ENCODE measurements at regions not wholly inside any gene's neighbourhood (a gene's known extent, or its start where the extent isn't known, plus 50 kb on each side); places are given as distances from the start of the nearest gene placed in this dataset.
"Not testable (repeated sequence)": the region's sequence is repeated elsewhere in the genome, so short reads cannot be mapped to it uniquely, and the experiment has no call there.

DNA sequence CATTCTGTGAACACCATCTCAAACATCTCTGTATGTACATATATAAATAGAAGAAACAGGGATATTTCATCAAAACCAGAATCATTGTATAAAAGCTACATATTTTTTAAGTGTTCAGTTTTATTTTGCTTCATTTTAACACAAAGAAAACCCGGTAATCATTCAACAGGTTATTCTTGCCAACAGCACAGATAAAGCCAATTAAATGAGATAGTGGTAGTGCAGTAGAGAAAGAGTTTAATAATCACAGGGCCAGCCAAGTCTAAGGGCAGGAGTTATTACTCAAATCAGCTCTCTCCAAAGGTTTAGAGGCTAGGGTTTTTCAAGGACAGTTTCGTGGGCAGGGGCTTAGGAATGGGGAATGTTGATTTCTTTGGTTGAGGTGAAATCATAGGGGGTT lies 261.0 kb upstream of the KIF2A start:
- DNase-seq: no peak

GRCh38 chr5:62046191-62046590 lies 259.8 kb upstream of the KIF2A start:
- DNase-seq: no peak

GRCh38 chr5:62051747-62052146 lies 254.3 kb upstream of the KIF2A start:
- no peak for DNase-seq

DNA sequence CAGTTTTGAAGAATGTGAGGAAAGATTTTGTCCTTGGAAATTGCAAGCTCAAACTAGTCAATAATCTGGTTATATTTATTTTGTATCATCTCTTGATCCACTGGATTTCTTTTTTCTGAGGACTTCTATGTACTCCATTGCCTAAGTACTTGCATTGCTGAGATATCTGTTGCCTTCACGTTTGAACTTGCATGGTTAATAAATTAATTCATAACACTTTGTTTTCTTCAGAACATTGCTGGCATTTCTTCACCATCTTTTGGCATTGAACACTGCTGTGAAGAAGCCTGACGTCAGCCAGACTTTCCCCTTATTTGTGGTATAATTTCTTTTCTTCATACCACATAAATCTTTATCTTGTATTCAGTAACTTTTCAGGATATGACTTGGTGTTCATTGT lies 246.0 kb upstream of the KIF2A start:
- DNase-seq: no peak

GRCh38 chr5:62065050-62065449 lies 241.0 kb upstream of the KIF2A start:
- DNase-seq: no peak

GRCh38 chr5:62066761-62067277 lies 239.2 kb upstream of the KIF2A start:
- no peak for DNase-seq

GRCh38 chr5:62068554-62068953 lies 237.5 kb upstream of the KIF2A start:
- no peak for DNase-seq

DNA sequence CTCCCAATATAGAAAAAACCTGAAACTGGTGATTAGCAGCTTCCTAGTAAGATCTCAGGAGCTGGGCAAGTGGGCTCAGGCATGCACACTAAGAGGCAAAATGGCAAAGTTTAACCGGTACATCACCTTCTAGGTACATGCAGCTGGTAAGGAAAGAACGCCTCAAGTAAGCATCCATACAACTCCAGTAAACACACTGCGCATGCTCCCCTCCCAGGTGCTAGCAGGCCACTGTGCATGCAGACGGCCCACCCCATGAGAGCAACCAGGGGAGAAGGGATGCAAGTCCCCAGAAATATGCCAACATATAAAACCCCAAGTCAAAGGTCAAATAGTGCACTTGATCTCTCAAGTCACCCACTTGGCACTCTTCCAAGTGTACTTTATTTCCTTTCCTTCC lies 228.6 kb upstream of the KIF2A start:
- DNase-seq: no peak

DNA sequence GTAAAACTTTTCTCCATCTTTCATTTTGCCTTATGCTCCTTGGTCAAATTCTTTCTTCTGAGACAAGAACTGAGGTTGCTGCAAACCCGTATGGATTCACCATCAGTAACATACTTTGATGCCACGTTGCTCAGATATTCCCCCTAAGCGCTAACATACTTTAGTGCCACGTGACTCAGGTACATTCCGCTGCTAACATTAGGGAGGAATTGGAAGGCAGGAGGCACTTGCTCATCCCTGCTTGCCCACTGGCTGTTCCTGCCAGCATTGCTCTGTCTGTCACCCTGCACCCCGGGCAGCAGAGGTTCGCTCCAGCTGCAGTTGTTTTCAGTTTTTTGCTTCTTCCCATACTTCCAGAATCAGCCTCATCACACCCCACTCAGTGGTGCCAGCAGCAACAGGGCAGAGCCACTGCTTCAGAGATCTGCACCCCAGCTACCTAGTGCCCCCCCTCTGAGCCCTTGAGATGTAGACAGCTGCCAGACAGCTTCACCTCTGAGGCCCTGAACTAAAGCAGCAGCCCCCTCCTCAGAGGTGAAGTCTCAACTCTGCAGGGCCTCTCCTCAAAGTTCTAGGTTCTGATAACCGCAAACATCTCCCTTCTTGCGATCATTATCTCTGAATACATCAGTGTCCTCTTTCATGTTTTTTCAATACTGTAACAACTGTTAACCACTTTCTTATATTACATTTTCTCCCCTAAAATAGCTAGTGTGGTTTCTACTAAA lies 228.0 kb upstream of the KIF2A start:
- DNase-seq: no peak

GRCh38 chr5:62082370-62082801 lies 223.6 kb upstream of the KIF2A start:
- DNase-seq: no peak

GRCh38 chr5:62083247-62083646 lies 222.8 kb upstream of the KIF2A start:
- no peak for DNase-seq

- no peak for DNase-seq
These were observed 222.3 kb upstream of the KIF2A start for GRCh38 chr5:62083661-62084060.

GRCh38 chr5:62084391-62084790 lies 221.6 kb upstream of the KIF2A start:
- no peak for DNase-seq

DNA sequence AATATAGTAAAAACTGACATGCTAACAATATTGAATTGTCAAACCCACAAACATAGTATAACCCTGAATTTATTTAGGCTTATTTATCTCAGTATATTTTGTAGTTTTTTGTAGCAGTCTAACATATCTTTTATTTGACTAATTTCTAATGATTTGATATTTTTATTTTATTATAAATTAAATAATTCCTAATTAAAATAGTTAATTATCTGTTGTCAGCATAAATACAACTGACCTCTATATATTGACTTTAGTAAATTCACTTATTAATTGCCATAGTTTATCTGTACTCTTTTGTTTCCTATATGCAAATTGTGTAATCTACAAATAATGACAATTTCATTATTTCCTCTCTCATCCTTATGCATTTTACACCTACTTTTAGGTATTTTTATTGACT lies 215.1 kb upstream of the KIF2A start:
- no peak for DNase-seq

DNA sequence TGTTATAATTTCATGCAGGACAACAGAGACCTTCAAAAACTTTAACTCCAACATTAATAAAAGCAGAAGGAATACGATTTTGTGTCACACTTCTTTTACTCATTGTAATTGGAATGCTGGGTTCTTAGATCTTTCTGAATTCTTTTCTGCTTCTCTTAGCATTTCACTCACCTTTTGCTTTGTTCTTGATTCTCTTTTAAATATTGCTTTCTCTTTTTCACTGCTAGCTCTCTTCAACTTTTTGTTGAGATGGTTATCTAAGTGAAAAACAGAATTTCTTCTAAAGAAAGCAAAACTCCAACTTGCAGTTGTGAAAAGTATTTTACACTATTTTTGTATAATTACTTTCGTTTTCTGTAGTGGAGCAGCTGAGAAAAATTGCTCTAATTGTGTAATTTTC lies 212.6 kb upstream of the KIF2A start:
- no peak for DNase-seq

DNA sequence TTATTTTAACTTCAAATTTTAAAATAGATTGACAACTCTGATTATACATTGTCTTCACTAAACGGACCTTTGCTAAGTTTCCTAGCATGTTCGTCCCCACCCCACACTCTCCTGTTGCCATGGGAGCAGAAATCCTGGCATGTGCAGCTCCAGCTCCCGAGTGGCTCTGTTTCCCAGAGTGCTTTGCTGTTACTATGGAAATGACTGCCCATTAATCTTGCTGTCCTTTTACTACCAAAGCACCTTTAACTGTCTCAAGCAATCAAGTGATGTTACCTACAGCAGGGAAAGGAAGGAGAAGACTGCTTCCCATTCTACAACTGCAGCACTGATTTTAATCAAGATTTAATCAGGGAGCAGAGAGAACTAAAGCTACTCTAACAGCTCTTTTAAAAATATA lies 212.0 kb upstream of the KIF2A start:
- DNase-seq: no peak

DNA sequence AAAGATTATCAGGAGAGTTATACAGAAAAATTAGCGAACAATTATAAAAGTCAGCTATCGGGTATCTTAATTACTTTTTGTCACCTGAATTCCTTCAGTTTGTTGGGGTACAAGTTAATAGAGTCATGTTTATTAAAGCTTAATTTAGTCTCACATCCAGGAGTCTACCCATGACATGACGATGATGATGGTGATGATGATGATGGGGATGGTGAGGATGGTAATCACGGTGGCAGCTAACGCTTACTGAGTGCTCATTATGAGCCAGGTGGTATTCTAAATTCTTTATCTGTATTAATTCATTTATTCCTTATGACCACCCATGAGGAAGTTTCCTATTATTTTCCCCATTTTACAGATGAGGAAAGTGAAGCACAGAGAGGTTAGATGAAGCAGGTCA lies 208.6 kb upstream of the KIF2A start:
- DNase-seq: no peak

DNA sequence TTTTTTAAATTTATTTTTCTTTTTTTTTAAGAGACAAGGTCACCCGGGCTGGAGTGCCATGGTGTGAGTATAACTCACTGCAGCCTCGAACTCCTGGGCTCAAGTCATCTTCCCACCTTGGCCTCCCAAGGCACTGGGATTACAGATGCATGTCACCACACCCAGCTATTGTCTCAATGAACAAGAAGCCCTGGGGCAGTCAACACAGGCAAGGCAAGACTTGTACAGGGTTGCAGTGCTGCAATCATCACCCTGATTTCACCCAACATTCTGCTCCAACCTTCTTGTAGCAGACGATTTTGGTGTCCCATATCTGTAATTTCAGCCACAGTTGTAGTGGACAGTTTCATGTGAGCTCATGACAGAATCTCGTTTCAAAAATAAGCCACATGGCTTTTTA lies 205.8 kb upstream of the KIF2A start:
- DNase-seq: no peak

GRCh38 chr5:62103863-62104262 lies 202.1 kb upstream of the KIF2A start:
- not testable (repeated sequence) for DNase-seq

DNA sequence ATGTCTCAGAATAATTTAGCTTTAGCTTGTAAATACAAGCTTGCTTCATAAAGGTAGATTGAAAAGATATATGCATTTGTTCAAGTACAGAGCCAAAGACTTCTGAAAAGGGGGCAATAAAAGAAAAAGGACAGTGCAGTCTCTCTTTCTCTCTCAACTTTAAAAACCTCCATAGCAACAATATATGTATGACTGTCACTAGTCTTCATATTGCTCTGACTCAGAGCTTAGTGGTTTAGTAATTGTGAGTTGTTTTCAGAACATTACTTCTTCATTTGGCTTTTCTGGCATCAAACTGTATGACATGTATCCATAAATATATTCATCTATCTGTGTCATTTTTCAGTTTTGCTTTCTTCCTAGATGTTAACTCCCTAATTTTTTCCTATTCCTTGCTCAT lies 194.6 kb upstream of the KIF2A start:
- no peak for DNase-seq

GRCh38 chr5:62112689-62113228 lies 193.2 kb upstream of the KIF2A start:
- DNase-seq: no peak

DNA sequence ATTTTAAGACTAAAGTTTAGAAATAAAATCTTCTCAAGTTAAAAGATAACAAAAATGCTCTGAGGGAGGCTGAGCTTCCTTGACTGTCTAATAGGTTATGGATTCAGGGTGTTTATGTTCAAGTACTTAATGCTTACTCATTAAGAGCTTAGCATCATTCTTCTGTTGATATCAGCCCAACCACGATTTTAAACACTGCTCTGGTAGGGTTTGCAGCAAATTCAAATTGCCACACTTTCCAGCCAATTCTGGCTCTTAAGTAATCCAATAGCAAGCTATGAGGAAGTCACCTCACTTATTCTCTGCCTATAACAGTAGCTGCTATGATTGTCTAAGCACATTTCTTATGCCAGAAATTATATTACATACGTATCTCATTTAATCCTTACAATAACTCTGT lies 191.0 kb upstream of the KIF2A start:
- no peak for DNase-seq

- no peak for DNase-seq
These were observed 181.7 kb upstream of the KIF2A start for GRCh38 chr5:62124266-62124665.

DNA sequence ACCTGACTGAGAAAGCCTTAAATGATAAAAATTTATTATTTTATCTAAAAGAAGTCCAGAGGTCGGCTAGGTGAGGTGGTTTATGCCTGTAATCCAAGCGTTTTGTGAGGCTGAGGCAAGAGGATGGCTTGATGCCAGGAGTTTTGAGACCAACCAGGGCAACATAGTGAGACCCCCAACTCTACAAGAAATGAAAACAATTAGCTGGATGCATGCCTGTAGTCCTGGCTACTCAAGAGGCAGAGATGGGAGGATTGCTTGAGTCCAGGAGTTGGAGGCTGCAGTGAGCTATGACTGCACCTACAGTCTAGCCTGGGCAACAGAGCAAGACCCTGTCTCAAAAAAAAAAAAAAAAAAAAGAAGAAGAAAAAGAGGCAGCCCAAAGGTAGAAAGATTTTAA lies 179.9 kb upstream of the KIF2A start:
- no peak for DNase-seq

All from T-helper 1 cell (primary cell).